CD4-positive, alpha-beta T cell treated with Interleukin-10 for 1 hour (primary cell): ENCODE measurements at regions not wholly inside any gene's neighbourhood (a gene's known extent, or its start where the extent isn't known, plus 50 kb on each side); places are given as distances from the start of the nearest gene placed in this dataset.

Experiments used
- DNase-seq: peaks from one replicate; pipeline ENCODE4 v3.0.0-alpha.2; 2020

DNA sequence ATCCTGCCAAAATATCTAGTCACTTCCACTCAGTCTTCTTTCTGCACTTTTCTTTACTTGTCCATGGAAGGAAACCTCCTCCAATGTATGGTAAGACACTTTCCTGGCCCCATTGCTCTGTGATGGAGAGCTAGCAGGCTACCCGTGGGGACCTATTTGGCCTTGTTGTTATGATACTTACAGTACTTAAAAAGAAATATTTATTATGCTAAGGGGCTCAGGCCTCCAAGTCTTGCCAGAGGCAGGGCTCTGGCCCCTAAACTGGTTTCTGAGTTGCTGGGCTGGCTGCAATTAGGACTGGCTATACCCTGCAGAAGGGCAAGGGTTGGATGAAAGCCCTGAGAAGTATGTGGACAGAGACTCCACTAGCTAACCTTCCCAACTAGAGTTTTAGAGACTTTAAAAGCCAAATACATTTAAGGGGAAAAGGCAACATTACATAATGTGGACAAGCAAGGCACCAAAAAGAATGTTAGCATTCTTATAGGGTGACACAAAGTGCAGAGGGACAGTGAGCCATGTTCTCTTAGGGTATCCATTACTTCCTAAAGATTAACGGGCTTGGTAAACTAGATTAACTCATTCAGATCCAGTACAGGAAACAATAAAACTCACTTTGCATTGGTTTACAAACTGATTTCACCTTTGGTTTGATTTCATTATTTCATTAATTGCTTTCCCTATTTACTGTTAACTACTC, 84.9 kb upstream of the INHBA start:
- no peak for DNase-seq

DNA sequence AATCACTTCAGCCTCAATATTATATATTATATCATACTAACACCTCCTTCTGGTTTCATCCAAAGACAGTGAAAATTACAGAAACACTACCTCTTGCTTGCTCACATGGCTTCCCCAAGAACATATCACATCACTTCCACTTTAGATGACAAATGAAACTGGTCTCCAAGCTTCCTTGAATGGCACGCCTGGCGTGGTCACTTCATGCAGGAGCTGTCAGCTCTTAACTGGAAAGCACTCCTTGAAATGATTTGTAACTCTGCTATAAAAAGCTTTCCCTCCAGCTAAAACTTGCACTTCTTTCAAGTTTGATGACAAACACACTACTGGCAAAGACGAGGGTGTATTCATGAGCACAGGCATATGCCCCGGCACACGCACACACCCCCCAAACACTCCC, 84.1 kb upstream of the INHBA start:
- DNase-seq, result no peak

DNA sequence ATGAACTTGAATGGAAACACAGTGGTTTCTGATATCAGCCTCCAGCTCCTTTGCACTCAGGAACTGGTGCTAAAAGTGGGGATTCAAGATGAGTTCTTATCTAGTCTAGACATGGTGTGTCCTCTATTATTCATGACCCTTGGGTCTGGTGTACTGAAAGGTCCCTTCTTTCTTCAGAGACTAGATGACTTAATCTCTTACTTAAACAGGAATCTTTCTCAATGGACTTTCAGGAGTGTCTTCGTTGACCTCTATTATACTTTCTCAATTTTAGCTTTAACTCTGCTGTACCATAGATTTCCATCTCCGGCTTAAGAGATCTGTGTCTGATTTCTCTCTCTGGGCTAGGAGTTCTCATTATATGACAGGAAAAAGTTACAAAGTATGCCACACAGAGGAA, 83.5 kb upstream of the INHBA start:
- DNase-seq, result no peak

DNA sequence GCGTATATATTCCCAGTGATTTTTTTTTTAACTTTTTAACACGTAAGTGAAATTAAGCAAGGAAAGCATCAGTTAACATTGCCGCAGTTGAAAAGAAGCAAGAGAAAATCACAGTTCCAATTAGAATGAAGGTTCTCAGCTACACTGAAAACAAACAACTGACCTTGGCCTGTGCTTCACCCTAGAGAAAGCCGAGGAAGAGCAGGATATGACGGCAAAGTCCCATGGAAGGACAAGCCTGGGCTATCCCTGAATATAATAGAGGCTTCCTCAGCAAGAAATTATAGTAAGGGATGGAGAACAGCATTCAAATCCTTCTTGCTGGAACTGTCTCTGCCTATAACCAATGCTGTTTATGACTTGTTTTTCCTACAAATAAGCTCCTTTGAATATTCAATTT, 83.0 kb upstream of the INHBA start:
- no peak for DNase-seq

DNA sequence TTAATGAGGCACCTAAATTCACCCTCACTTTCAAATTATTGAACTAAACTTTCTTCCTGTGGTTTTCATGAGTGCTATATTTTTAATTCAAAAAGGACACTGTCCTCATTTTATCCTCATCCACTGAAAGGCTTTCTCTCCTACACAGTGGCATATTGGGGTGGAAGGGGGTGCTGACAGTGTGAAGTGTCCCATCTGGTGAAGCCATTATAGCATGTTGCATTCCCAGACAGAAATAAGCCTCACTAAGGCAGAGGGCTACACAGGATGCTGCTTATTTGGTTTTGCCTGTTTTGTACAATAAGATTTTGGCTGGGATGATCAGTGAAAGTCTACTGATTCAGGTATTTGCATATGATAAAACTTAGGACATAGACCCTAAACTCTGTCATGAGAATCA, 82.4 kb upstream of the INHBA start:
- no peak for DNase-seq

DNA sequence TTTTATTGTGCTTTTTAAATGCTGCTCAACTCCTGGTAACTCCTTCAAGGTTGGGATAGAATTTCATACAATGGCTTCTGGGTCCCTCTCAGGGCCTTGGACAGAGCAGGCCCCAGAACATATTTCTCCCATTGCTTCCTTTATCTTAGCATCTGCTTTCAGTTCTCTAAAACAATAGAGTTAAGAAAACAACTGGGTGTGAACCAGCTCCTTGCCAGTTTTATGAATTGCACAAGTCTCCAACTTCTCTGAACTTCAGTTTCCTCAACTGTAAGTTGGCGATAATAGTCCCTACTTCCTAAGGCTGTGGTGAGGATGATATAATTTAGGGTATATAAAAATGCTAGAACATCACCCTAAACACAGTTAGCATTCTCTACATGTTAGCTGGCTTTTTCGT, 77.0 kb upstream of the INHBA start:
- DNase-seq, result no peak

DNA sequence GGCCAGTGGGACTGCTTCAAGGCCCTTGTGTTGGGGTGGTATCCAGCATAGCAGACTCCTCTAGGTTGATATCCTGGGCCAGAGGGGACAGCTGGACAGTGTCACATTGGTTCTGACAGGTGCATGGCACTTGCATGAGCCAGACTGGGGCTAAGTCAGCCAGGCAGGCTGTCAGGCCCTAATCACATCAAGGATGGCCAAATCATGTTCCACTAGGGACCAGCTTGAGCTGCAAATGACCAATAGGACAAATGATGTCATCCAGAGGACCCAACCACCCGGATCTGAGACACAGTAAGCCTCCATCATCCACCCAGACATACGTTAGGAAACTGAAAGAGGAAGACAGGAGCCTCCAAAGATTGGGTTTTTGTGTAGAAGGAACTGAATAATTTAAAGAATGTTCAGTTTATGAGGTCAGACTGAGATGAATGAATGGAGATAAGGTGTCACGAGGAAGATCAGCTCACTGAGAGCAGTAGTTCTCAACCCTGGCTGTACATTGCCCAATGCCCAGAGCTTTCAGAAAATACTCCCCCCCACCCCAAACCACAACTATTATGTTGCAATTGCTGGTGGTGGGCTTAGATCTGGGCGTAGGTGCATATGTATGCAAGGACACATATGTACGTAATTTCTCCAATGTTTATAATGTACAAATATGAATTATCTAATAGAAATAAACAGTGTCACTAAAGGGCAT, 75.2 kb upstream of the INHBA start:
- peak; percentile 15 for DNase-seq

DNA sequence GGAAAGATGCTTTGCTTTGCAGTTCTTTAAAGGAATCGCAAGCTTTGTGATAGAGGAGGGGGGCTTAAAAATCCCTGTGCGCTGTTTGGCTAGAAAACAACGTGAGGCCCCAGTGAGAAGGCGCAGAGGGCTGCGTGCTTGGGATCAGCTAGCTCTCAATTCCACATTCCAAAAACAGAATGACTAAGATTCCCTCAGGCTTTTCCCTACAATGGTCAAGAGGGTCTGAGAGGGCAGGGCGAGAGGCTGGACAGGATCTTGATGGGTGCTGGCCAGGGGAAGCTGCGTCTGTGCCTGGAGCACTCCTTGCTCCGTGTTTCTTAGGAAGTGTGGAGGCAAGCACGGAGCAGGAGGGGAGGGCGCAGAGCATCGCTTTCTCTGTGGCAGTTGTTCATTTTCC, 72.1 kb upstream of the INHBA start:
- DNase-seq, result no peak

DNA sequence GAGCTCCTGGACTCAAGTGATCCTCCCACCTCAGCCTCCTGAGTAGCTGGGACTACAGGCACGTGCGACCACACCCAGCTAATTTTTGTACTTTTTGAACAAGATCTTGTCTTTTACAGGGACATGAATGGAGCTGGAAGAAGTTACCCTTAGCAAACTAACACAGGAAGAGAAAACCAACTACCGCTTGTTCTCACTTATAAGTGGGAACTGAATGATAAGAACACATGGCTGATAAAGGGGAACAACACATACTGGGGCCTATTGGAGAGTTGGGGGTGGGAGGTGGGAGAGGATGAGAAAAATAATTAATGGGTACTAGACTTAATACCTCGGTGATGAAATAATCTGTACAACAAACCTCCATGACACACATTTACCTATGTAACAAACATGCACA, 70.9 kb upstream of the INHBA start:
- DNase-seq, result no peak

DNA sequence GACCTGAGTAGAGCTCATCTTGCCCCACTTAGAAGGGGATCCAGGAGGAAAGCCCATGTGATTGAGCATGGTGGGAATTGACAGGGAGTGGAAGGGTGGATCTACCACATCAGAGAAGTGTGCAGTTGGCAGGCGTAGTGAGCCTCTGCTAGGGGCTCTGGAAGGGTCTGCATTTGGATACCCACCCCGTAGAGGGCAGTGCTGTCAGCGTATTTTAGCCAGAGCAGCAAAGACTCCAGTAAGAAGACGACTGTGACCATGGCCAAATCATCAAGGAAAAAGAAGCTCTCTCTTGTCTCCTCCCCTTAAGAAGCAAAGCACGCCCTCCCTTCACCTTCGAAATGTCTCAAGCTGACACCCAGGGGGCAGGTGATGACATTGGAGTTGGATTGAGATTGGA, 68.8 kb upstream of the INHBA start:
- no peak for DNase-seq

DNA sequence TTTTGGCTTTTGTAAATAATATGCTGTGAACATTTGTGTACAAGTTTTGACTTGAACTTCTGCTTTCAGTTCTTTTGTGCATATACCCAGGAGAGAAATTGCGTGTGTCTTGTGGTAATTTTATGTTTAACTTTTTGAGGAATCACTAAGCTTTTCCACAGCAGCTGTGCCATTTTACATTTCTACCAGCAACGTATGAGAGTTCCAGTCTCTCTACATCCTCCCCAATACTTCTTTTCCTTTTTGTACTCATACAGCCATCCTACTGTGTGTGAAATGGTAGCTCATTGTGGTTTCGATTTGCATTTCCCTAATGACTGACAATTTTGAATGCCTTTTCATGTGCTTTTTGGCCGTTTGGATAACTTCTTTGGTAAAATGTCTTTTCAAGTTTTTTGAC, 66.3 kb upstream of the INHBA start:
- DNase-seq, result no peak

DNA sequence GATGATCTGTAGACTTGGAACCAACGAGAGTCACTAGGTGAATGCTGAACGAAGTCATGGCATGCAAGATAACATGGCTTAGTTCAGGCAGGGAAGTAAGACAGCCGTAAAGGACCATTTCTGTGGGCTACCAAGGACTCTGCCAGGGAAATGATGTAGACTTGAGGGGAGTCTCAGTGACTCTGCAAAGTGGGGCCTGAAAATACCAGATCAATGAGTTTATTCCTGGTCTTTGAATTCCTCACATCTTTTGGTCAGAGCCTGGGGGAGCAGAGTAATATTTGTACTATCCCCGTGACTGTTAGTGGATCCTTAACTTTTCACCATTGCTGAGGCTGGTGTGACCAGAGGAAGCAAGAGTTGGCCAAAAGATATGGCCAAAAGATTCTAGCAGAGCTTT, 60.7 kb upstream of the INHBA start:
- no peak for DNase-seq

DNA sequence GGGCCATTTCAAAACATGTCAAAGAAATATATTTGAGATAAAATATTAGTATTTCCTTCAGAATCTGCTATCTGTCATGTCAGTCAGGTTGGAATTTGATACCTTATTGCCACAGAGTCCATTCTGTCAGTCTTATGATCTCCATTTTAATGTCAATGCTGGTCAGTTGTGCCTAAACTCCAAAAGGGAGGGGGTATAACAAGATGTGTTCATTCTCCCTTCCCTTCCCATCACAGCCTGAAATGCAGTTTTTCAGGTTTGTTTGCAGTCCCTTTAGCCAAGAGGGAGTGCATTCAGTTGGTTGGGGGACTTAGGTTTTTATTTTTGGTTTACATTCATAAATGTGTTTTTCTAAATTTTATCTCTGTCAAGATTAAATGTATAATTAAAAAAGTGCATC, 59.8 kb upstream of the INHBA start:
- no peak for DNase-seq

DNA sequence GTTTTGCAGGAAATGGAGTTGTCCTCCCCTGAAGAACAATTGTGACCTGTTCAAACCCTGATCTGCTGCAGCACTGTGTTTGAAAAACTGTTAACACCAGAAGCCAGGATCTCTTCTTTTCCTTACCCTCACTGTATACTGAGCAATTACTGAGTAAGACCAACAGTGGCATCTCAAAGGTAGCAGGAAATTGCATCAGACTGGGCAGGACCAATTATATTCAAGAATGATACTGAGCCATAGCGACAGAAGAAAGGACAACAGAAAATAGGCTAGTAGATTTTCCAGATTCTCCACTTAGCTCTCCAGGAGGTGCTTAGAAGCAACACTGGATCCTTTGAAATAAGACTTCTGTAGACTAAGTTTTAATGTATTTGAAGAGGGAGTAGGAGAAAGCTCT, 57.4 kb upstream of the INHBA start:
- no peak for DNase-seq

DNA sequence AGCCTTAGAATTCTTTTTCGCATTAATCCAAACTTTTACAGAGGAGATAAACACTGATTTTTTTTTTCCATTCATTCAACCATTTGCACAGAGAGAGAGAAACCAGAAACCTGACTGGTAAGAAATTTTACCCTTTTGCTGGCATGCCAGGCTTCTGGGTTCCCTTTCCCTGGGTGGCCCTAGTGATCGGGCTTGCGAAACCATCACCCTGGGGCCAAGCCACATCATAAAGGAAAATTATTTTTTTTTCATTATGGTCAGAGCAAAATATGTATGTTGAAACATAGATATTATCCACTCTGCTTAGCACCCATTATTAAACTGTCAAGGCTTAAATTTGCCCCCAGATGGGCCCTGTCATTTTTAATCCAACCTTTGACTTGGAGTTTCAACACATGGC, 55.4 kb upstream of the INHBA start:
- no peak for DNase-seq

DNA sequence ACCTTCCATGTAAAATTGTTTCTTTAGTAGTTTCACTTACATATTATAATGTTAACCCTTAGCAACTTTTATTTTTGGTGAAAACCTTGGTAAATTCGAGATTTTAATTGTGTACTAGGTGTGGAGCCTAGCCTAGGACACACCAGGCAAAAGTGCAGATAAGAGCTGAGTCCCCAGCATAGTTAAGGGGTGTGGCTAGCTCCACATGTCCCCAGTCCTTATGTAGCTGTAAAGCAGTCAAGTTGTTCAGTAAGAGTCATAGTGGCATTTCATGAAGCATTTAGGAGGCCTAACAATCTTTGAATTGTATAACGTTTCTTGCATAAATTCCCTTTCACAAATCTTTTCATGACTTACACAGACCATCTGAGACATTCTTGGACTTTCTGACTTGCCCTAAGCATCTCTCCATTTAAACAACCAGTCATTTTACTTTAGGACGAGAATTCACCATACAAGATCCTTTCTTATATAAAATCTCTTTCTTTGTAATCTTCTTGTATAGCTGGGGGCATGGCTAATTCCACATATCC, 53.8 kb upstream of the INHBA start:
- DNase-seq, result no peak

DNA sequence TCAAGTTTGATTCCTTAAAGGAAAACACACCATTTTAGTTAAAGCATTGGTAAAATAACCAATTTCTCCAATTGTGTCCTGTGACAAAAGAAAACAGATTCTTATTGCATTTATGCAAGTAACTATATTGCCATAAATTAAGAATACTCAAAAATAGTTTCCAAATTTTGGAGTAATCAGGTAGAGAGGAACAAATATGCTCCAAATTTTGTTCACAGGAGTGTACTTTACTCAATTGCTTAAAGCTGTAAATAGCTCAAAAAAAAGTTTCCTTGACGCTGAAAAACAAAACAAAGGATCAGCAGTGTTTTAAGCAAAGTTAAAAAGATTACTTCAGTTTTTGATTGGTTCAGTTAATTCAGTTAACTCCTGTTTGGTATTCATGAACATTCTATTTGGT, 52.2 kb upstream of the INHBA start:
- DNase-seq, result peak; percentile 9

DNA sequence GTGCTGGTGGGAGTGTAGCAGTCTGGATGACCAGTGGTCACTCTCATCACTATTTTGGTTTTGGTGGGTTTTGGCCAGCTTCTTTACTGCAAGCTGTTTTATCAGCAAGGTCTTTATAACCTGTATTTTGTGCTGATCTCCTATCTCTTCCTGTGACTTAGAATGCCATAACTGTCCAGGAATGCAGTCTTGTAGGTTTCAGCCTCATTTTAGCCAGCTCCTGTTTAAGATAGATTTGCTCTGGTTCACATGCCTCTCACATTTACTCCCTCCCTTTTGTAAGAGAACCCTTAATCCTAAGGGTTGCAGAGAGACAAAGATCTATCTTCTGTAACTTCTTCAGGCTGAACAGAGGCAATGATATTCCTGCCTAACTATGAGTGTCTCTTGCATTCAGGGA, 51.2 kb upstream of the INHBA start:
- no peak for DNase-seq
